ENCODE measurements at regions not wholly inside any gene's neighbourhood (a gene's known extent, or its start where the extent isn't known, plus 50 kb on each side); places are given as distances from the start of the nearest gene placed in this dataset.

DNA sequence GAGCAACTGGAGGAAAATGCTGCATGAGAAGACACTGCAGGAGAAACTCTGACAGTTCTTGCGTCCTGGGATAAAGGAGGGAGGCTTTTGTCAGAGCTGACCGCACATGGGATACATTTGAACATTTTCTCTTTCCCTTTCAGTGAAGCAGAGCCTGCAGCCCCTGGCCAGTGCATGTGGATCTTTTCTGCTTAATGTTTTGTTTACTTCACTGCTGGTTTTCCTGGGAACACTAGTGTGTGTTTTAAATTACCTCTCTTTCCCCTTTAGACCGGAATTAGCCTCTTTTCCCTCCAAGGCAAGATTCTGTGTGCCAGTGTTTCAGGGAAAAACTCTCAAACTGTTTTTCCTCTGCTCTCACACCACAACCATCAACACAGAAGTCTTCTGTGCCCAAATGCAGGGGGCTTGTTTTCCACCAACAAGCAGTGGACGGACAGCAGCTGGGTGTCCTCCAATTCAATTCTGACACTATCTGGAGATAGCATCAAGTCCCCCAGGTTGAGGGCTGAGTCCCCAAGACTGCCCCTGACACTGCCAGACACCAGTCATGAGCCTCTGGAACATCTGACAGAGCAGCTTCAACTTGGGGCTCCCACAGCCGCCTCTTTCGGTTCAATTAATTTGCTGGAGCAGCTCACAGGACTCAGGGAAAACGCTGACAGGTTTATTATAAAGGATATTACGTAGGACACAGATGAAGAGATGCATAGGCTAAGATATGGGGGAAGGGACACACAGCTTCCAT is 136.2 kb downstream of the RHOU start:
- no peaks in the 10 kb centered on the region for H3K27me3 ChIP-seq (ENCODE audit: insufficient read depth)
- H3K9me2 ChIP-seq (ENCODE audit: insufficient read depth), result no peaks in the 10 kb centered on the region
- ATAC-seq (no peak), DNase-seq (ENCODE audit: low spot score) (no peak)
- peak overlapping the region; percentile 66; the same call in 1 of the 2 replicates for H2AFZ ChIP-seq
- no peak overlapping the region for H3K4me2 ChIP-seq
- peaks cover 6% of the 10 kb centered on the region; the same call in 1 of the 2 replicates for H3K4me1 ChIP-seq (ENCODE audit: insufficient read depth)
- Mint-ChIP-seq H3K4me1 (peaks cover 19% of the 10 kb centered on the region), H3K36me3 (ENCODE audit: low read depth) (no peaks in the 10 kb centered on the region), H3K27ac (no peak overlapping the region), H3K4me3 (no peak overlapping the region), H3K9me3 (no peaks in the 10 kb centered on the region), H3K27me3 (ENCODE audit: insufficient read depth, low read depth, poor library complexity) (peaks cover 8% of the 10 kb centered on the region)
- no peaks in the 10 kb centered on the region for H3K79me2 ChIP-seq (replicated peaks; ENCODE audit: insufficient read depth)
- TF ChIP-seq, protein P1, sequence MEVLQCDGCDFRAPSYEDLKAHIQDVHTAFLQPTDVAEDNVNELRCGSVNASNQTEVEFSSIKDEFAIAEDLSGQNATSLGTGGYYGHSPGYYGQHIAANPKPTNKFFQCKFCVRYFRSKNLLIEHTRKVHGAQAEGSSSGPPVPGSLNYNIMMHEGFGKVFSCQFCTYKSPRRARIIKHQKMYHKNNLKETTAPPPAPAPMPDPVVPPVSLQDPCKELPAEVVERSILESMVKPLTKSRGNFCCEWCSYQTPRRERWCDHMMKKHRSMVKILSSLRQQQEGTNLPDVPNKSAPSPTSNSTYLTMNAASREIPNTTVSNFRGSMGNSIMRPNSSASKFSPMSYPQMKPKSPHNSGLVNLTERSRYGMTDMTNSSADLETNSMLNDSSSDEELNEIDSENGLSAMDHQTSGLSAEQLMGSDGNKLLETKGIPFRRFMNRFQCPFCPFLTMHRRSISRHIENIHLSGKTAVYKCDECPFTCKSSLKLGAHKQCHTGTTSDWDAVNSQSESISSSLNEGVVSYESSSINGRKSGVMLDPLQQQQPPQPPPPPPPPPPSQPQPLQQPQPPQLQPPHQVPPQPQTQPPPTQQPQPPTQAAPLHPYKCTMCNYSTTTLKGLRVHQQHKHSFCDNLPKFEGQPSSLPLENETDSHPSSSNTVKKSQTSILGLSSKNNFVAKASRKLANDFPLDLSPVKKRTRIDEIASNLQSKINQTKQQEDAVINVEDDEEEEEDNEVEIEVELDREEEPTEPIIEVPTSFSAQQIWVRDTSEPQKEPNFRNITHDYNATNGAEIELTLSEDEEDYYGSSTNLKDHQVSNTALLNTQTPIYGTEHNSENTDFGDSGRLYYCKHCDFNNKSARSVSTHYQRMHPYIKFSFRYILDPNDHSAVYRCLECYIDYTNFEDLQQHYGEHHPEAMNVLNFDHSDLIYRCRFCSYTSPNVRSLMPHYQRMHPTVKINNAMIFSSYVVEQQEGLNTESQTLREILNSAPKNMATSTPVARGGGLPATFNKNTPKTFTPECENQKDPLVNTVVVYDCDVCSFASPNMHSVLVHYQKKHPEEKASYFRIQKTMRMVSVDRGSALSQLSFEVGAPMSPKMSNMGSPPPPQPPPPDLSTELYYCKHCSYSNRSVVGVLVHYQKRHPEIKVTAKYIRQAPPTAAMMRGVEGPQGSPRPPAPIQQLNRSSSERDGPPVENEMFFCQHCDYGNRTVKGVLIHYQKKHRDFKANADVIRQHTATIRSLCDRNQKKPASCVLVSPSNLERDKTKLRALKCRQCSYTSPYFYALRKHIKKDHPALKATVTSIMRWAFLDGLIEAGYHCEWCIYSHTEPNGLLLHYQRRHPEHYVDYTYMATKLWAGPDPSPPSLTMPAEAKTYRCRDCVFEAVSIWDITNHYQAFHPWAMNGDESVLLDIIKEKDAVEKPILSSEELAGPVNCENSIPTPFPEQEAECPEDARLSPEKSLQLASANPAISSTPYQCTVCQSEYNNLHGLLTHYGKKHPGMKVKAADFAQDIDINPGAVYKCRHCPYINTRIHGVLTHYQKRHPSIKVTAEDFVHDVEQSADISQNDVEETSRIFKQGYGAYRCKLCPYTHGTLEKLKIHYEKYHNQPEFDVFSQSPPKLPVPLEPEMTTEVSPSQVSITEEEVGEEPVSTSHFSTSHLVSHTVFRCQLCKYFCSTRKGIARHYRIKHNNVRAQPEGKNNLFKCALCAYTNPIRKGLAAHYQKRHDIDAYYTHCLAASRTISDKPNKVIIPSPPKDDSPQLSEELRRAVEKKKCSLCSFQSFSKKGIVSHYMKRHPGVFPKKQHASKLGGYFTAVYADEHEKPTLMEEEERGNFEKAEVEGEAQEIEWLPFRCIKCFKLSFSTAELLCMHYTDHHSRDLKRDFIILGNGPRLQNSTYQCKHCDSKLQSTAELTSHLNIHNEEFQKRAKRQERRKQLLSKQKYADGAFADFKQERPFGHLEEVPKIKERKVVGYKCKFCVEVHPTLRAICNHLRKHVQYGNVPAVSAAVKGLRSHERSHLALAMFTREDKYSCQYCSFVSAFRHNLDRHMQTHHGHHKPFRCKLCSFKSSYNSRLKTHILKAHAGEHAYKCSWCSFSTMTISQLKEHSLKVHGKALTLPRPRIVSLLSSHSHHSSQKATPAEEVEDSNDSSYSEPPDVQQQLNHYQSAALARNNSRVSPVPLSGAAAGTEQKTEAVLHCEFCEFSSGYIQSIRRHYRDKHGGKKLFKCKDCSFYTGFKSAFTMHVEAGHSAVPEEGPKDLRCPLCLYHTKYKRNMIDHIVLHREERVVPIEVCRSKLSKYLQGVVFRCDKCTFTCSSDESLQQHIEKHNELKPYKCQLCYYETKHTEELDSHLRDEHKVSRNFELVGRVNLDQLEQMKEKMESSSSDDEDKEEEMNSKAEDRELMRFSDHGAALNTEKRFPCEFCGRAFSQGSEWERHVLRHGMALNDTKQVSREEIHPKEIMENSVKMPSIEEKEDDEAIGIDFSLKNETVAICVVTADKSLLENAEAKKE (CRISPR knock-in tag; IDR thresholded peaks at IDR 0.05), result no peak
- TF ChIP-seq NANOG (IDR thresholded peaks at IDR 0.05; ENCODE audit: borderline replicate concordance), result no peak
- TF ChIP-seq, protein P2, sequence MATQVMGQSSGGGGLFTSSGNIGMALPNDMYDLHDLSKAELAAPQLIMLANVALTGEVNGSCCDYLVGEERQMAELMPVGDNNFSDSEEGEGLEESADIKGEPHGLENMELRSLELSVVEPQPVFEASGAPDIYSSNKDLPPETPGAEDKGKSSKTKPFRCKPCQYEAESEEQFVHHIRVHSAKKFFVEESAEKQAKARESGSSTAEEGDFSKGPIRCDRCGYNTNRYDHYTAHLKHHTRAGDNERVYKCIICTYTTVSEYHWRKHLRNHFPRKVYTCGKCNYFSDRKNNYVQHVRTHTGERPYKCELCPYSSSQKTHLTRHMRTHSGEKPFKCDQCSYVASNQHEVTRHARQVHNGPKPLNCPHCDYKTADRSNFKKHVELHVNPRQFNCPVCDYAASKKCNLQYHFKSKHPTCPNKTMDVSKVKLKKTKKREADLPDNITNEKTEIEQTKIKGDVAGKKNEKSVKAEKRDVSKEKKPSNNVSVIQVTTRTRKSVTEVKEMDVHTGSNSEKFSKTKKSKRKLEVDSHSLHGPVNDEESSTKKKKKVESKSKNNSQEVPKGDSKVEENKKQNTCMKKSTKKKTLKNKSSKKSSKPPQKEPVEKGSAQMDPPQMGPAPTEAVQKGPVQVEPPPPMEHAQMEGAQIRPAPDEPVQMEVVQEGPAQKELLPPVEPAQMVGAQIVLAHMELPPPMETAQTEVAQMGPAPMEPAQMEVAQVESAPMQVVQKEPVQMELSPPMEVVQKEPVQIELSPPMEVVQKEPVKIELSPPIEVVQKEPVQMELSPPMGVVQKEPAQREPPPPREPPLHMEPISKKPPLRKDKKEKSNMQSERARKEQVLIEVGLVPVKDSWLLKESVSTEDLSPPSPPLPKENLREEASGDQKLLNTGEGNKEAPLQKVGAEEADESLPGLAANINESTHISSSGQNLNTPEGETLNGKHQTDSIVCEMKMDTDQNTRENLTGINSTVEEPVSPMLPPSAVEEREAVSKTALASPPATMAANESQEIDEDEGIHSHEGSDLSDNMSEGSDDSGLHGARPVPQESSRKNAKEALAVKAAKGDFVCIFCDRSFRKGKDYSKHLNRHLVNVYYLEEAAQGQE (IDR thresholded peaks at IDR 0.05; ENCODE audit: unreplicated experiment), result no peak
- no peak for TF ChIP-seq ZNF114 (CRISPR knock-in tag; IDR thresholded peaks at IDR 0.05)
- no peak for TF ChIP-seq POLR2AphosphoS5 (IDR thresholded peaks at IDR 0.05; ENCODE audit: low read depth)
- TF ChIP-seq, protein P3, sequence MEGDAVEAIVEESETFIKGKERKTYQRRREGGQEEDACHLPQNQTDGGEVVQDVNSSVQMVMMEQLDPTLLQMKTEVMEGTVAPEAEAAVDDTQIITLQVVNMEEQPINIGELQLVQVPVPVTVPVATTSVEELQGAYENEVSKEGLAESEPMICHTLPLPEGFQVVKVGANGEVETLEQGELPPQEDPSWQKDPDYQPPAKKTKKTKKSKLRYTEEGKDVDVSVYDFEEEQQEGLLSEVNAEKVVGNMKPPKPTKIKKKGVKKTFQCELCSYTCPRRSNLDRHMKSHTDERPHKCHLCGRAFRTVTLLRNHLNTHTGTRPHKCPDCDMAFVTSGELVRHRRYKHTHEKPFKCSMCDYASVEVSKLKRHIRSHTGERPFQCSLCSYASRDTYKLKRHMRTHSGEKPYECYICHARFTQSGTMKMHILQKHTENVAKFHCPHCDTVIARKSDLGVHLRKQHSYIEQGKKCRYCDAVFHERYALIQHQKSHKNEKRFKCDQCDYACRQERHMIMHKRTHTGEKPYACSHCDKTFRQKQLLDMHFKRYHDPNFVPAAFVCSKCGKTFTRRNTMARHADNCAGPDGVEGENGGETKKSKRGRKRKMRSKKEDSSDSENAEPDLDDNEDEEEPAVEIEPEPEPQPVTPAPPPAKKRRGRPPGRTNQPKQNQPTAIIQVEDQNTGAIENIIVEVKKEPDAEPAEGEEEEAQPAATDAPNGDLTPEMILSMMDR (conservative IDR thresholded peaks at IDR 0.05; ENCODE audit: low read depth in 2 of 2), result no peak
- TF ChIP-seq STAT1 (IDR thresholded peaks at IDR 0.05; ENCODE audit: unreplicated experiment), result no peak
- no peak for TF ChIP-seq EZH2phosphoT487 (IDR thresholded peaks at IDR 0.05; ENCODE audit: unreplicated experiment)
- TF ChIP-seq CREB1 (CRISPR knock-in tag; IDR thresholded peaks at IDR 0.05; ENCODE audit: low read depth), result no peak
- no peak for TF ChIP-seq ZNF331 (CRISPR knock-in tag; IDR thresholded peaks at IDR 0.05; ENCODE audit: low read depth)
- no peak for TF ChIP-seq JUNB (IDR thresholded peaks at IDR 0.05; ENCODE audit: unreplicated experiment)
- TF ChIP-seq, protein P4, sequence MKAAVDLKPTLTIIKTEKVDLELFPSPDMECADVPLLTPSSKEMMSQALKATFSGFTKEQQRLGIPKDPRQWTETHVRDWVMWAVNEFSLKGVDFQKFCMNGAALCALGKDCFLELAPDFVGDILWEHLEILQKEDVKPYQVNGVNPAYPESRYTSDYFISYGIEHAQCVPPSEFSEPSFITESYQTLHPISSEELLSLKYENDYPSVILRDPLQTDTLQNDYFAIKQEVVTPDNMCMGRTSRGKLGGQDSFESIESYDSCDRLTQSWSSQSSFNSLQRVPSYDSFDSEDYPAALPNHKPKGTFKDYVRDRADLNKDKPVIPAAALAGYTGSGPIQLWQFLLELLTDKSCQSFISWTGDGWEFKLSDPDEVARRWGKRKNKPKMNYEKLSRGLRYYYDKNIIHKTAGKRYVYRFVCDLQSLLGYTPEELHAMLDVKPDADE (IDR thresholded peaks at IDR 0.05), result no peak
- H3K27ac ChIP-seq (ENCODE audit: low read depth), result no peak overlapping the region
- no peaks in the 10 kb centered on the region; the same call in 1 of the 2 replicates for H3F3A ChIP-seq (replicated peaks; ENCODE audit: low read depth)
- H3K36me3 ChIP-seq (ENCODE audit: insufficient read depth), result no peaks in the 10 kb centered on the region
- H4K20me1 ChIP-seq (replicated peaks; ENCODE audit: insufficient read depth), result no peaks in the 10 kb centered on the region
- H3K4me3 ChIP-seq, result no peak overlapping the region

Measured in GM23338 (cell line).